ENCODE measurements at regions not wholly inside any gene's neighbourhood (a gene's known extent, or its start where the extent isn't known, plus 50 kb on each side); places are given as distances from the start of the nearest gene placed in this dataset.

- TF ChIP-seq BRCA1 (IDR thresholded peaks at IDR 0.05; ENCODE audit: low read depth, low read length) (no peak), NRF1 (IDR thresholded peaks at IDR 0.05; ENCODE audit: low read depth, low read length) (no peak), EGR1 (IDR thresholded peaks at IDR 0.05; ENCODE audit: borderline replicate concordance, low read depth, low read length) (no peak), GABPA (IDR thresholded peaks at IDR 0.05; ENCODE audit: borderline replicate concordance, insufficient read depth, low read length) (no peak), MAFK (IDR thresholded peaks at IDR 0.05; ENCODE audit: low read depth, low read length) (no peak), KDM1A (IDR thresholded peaks at IDR 0.05; ENCODE audit: borderline replicate concordance, low read length) (peak; percentile 94; the same call in 1 of the 2 replicates), ZNF274 (IDR thresholded peaks at IDR 0.05; ENCODE audit: borderline replicate concordance, extremely low read depth, low read length) (no peak), RXRA (IDR thresholded peaks at IDR 0.05; ENCODE audit: insufficient read depth, low read depth, low read length) (no peak), CBX5 (IDR thresholded peaks at IDR 0.05; ENCODE audit: low read depth, low read length) (no peak), KDM4A (IDR thresholded peaks at IDR 0.05; ENCODE audit: low read depth, low read length, severe bottlenecking) (no peak), USF2 (IDR thresholded peaks at IDR 0.05; ENCODE audit: low read length) (no peak), CEBPB (IDR thresholded peaks at IDR 0.05; ENCODE audit: low read depth, low read length) (no peak), HDAC2 (IDR thresholded peaks at IDR 0.05; ENCODE audit: borderline replicate concordance in 1 of 2, low read depth in 2 of 2, low read length in 2 of 2) (peak in 1 of 2 experiments; percentile 96; a peak in 2 of 4 replicates), CTCF (IDR thresholded peaks at IDR 0.05; ENCODE audit: control extremely low read depth in 1 of 3, insufficient read depth in 1 of 3, low read depth in 1 of 3, low read length in 3 of 3) (no peak), RBBP5 (IDR thresholded peaks at IDR 0.05; ENCODE audit: borderline replicate concordance, low read depth, low read length) (no peak), EP300 (IDR thresholded peaks at IDR 0.05; ENCODE audit: borderline replicate concordance in 1 of 2, low read depth in 2 of 2, low read length in 2 of 2) (peak in 1 of 2 experiments; percentile 91; a peak in 1 of 3 replicates), BACH1 (IDR thresholded peaks at IDR 0.05; ENCODE audit: low read length) (no peak), TBP (IDR thresholded peaks at IDR 0.05; ENCODE audit: low read depth, low read length) (no peak), CBX8 (IDR thresholded peaks at IDR 0.05; ENCODE audit: borderline replicate concordance, low read depth, low read length) (no peak), RNF2 (IDR thresholded peaks at IDR 0.05; ENCODE audit: borderline replicate concordance, low read depth, low read length, missing control alignments, poor library complexity, severe bottlenecking) (no peak), PHF8 (conservative IDR thresholded peaks at IDR 0.05; ENCODE audit: low read depth, low read length) (no peak)
These were observed 621.7 kb upstream of the HS3ST1 start (continued) for GRCh38 chr4:12050357-12050756.
